ENCODE measurements at regions not wholly inside any gene's neighbourhood (a gene's known extent, or its start where the extent isn't known, plus 50 kb on each side); places are given as distances from the start of the nearest gene placed in this dataset.
A peak's percentile ranks its signal among the peaks of the same experiment; 100 is the strongest.

DNA sequence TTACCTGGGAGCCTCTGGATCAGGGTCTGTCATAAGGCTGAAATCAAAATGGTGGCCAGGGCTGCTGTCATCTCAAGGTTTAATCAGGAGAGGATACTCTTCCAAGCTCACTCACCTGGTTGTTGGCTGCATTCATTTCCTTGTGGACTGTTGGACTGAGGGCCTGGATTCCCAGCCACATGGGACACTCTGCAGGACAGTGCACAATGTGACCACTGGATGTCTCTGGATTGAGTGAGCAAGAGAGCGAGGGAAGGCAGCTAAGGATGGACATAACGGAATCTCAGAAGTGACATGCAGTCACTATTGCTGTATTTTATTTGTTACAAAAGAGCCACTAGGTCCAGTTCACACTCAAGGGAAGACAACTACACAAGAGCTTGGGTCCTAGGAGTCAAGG is 229.1 kb downstream of the S1PR1 start:
- TF ChIP-seq, protein P1, sequence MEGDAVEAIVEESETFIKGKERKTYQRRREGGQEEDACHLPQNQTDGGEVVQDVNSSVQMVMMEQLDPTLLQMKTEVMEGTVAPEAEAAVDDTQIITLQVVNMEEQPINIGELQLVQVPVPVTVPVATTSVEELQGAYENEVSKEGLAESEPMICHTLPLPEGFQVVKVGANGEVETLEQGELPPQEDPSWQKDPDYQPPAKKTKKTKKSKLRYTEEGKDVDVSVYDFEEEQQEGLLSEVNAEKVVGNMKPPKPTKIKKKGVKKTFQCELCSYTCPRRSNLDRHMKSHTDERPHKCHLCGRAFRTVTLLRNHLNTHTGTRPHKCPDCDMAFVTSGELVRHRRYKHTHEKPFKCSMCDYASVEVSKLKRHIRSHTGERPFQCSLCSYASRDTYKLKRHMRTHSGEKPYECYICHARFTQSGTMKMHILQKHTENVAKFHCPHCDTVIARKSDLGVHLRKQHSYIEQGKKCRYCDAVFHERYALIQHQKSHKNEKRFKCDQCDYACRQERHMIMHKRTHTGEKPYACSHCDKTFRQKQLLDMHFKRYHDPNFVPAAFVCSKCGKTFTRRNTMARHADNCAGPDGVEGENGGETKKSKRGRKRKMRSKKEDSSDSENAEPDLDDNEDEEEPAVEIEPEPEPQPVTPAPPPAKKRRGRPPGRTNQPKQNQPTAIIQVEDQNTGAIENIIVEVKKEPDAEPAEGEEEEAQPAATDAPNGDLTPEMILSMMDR (conservative IDR thresholded peaks at IDR 0.05; ENCODE audit: low read depth, low read length) = no peak
- no peak overlapping the region for H3K4me3 ChIP-seq (ENCODE audit: low read depth, low read length)
- DNase-seq (ENCODE audit: low read depth) = no peak

DNA sequence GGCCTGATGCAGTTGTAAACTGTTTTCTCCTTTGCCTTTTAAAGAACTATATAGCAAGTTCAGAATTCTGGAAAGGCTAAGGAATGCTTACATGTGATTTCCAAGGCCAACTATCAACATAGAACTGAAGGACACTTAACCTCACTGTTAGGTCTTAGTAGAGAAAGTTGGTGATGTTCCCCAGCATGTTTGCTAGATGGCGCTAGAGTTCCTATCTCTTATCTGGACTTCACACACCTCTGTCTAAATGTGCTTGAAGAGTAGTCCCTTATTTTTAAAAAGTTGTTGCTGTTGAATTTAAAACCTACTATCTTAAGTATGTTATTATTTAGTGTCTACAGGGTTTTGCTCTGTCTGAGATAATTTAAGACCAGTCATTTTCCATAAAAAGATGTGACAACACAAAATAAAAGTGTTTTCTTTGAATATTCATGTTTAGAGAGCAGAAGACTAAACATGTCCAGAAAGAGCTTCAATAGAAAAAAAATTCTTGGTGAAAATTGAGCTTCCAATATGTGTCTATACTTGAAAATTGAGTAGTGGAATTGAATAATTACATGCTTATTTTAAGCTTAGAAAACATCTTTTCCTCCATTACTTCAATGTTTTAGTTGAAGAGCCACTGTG is 237.3 kb downstream of the S1PR1 start:
- DNase-seq (ENCODE audit: low read depth) = peak; percentile 2
- TF ChIP-seq, protein P1 (conservative IDR thresholded peaks at IDR 0.05; ENCODE audit: low read depth, low read length) = peak; percentile 62

DNA sequence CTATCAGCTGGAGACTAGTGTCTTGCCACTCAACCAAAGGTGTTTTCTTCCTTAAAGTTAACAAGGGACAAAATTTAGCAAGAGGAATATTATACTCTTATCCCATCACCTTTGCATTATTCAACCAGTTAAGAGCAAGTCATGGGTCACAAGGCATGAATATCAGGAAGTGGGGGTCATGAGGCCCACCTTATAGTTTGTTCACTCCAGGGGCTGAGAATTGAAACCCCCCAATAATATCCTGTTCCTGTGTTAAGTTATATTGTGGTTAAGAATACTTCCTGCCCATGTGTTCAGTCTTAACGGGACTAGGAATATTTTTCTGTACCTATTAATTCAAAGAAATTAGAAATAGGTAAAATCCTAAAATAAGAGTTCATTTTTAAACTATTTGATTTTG is 239.7 kb downstream of the S1PR1 start:
- no peak for DNase-seq (ENCODE audit: low read depth)
- TF ChIP-seq, protein P1 (conservative IDR thresholded peaks at IDR 0.05; ENCODE audit: low read depth, low read length) = no peak
- no peak overlapping the region for H3K4me3 ChIP-seq (ENCODE audit: low read depth, low read length)

More for the DNA sequence above, 237.3 kb downstream of the S1PR1 start:
- no peak overlapping the region for H3K4me3 ChIP-seq (ENCODE audit: low read depth, low read length)

DNA sequence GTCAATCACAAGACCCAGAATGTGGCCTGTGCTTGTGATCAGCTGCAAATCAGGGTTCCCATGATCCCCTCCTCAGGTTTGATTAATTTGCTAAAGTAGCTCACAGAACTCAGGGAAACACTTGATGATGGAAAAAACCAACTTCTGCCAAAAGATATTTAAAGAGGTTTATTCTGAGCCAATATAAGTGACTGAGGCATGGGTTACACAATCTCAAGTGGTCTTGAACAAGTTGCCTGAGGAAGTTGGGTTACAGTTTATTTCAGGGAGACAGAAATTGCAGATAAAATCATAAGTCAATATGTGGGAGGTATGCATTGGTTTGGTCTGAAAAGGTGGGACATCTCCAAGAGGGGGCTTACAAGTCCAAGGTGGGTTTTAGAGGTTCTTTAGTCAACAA is 243.1 kb downstream of the S1PR1 start:
- TF ChIP-seq, protein P1 (conservative IDR thresholded peaks at IDR 0.05; ENCODE audit: low read depth, low read length) = no peak
- no peak for DNase-seq (ENCODE audit: low read depth)
- H3K4me3 ChIP-seq (ENCODE audit: low read depth, low read length) = no peak overlapping the region

DNA sequence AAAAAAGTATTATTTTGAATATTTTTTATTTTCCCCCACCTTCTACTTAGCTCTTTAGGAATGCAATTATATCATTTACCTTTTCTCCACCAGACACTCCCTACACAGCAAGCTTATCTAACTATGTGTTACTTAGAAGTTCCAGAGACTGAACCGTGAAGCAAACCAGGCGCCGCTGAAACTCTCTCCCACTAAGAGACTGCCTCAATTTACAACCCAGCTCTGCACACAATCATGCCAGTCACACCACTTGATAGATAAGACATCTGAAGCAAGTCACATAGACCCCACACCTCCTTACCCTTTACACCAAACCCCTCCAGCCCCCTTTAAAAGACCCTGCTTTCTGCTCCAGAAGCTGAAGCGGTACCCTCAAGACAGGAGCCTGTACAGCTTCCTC is 245.5 kb downstream of the S1PR1 start:
- H3K4me3 ChIP-seq (ENCODE audit: low read depth, low read length) = no peak overlapping the region
- TF ChIP-seq, protein P1 (conservative IDR thresholded peaks at IDR 0.05; ENCODE audit: low read depth, low read length) = no peak
- no peak for DNase-seq (ENCODE audit: low read depth)

DNA sequence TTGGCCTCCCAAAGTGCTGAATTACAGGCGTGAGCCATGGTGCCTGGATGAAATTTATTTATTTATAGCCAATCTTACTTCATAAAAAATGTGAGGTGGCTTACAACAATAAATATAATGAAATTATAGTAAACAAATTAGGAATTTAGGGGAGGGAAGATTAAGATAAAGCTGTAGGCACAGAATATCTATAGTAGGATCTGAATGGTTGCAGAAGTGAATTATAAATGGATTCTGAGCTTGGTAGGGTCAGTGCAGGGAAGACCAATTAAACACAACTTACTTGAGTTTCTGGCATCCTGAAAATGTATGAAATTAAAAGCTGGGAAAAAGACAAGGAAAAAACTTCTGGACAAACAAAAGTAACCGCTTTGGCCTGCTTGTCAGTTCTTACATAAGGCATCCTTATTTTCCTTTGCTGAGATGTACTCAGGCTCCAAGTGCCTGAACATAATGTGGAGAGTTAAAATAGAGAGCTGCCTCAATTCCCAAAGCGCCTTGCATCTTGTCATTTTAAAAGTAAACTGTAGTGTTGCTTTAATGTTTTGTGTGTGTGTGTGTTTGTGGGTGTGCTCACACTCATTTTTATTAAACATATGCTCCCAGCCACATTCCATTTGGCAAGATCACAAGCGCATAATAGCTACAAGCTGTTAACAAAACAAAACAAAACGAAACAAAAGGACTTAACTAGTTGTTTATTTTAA is 247.3 kb downstream of the S1PR1 start:
- H3K4me3 ChIP-seq (ENCODE audit: low read depth, low read length) = no peak overlapping the region
- no peak for DNase-seq (ENCODE audit: low read depth)
- TF ChIP-seq, protein P1 (conservative IDR thresholded peaks at IDR 0.05; ENCODE audit: low read depth, low read length) = no peak

Data from epithelial cell of proximal tubule (primary cell).